H1 (cell line): ENCODE measurements at regions not wholly inside any gene's neighbourhood (a gene's known extent, or its start where the extent isn't known, plus 50 kb on each side); places are given as distances from the start of the nearest gene placed in this dataset.

Experiments used
- CTCF ChIA-PET: fragments of 300-600 bp; sonication (Branson Sonifier 250); formaldehyde crosslinking; loops from one replicate; lab custom pipeline; 2021; ENCODE audit not compliant: partially characterized antibody; lab: Charles Lee
- POLR2A ChIA-PET: fragments of 300-600 bp; sonication (Branson Sonifier 250); formaldehyde crosslinking; loops from one replicate; lab custom pipeline; 2021; ENCODE audit warnings: inconsistent platforms; ENCODE audit not compliant: partially characterized antibody; lab: Charles Lee
- DNase-seq, 2 experiments: peaks; one replicate each; pipeline versions ENCODE4 v3.0.0 to v3.0.0-alpha.2; 2010 to 2022; ENCODE audit warnings: low spot score in 2 of 2, low read depth in 1 of 2, mixed read lengths in 1 of 2
- FAIRE-seq: peaks from 2 replicates; lab custom pipeline; 2011; peaks lifted over from hg19 to GRCh38; lab: Jason Lieb, UNC
- H2AFZ ChIP-seq: 2 replicates; pipeline ENCODE4 v1.8.1; 2012; ENCODE audit warnings: low read length, inconsistent platforms
- H2AK5ac ChIP-seq: 2 replicates; pipeline ENCODE4 v1.6.1; 2013; ENCODE audit warnings: low read depth, low read length
- H2BK120ac ChIP-seq: replicated peaks from 2 replicates; pipeline ENCODE3; 2013; ENCODE audit warnings: low read depth, low read length, inconsistent platforms
- H2BK12ac ChIP-seq: 2 replicates; pipeline ENCODE4 v1.6.1; 2013; ENCODE audit warnings: low read depth, low read length
- H2BK15ac ChIP-seq: 2 replicates; pipeline ENCODE4 v1.6.1; 2013; ENCODE audit warnings: low read length
- H2BK20ac ChIP-seq: 2 replicates; pipeline ENCODE4 v1.6.1; 2013; ENCODE audit warnings: low read length
- H2BK5ac ChIP-seq: 2 replicates; pipeline ENCODE4 v1.6.1; 2013; ENCODE audit warnings: low read depth, low read length
- H3K14ac ChIP-seq: 2 replicates; pipeline ENCODE4 v1.6.1; 2013; ENCODE audit warnings: inconsistent platforms; ENCODE audit not compliant: insufficient read length
- H3K18ac ChIP-seq: 2 replicates; pipeline ENCODE4 v1.6.1; 2013; ENCODE audit warnings: low read length; ENCODE audit errors: extremely low read depth
- H3K23ac ChIP-seq: 2 replicates; pipeline ENCODE4 v1.6.1; 2013; ENCODE audit warnings: inconsistent platforms; ENCODE audit not compliant: insufficient read length
- H3K23me2 ChIP-seq: 2 replicates; pipeline ENCODE4 v1.6.1; 2013; ENCODE audit warnings: low read depth, low read length
- H3K27ac ChIP-seq: 2 replicates; pipeline ENCODE4 v1.6.1; 2011; ENCODE audit warnings: low read depth, low read length, inconsistent platforms
- H3K27me3 ChIP-seq, 4 experiments: replicated peaks in 1 of 4; 1 replicate in 1 of 4; 2 replicates in 3 of 4; pipeline versions ENCODE4 v1.6.1 to v1.8.1; 2011 to 2013; ENCODE audit warnings: low read length in 3 of 4, mild to moderate bottlenecking in 3 of 4, inconsistent platforms in 2 of 4, mixed read lengths in 2 of 4, moderate library complexity in 1 of 4; ENCODE audit not compliant: control insufficient read depth in 3 of 4, insufficient read depth in 3 of 4; ENCODE audit errors: extremely low read depth in 1 of 4
- H3K36me3 ChIP-seq, 4 experiments: 2 replicates each; pipeline versions ENCODE4 v1.6.1 to v1.8.1; 2011 to 2013; ENCODE audit warnings: mild to moderate bottlenecking in 4 of 4, low read length in 3 of 4, moderate library complexity in 2 of 4, control low read depth in 1 of 4, inconsistent platforms in 1 of 4; ENCODE audit not compliant: insufficient read depth in 4 of 4, control insufficient read depth in 2 of 4
- H3K4ac ChIP-seq: replicated peaks from 2 replicates; pipeline ENCODE3; 2013; ENCODE audit warnings: low read length, low read depth, mixed read lengths, inconsistent platforms; ENCODE audit not compliant: insufficient read length
- H3K4me1 ChIP-seq, 4 experiments: replicated peaks in 1 of 4; 1 replicate in 1 of 4; 2 replicates in 3 of 4; pipeline versions ENCODE4 v1.6.1 to v1.8.1; 2011 to 2013; ENCODE audit warnings: low read length in 3 of 4, inconsistent platforms in 2 of 4, mixed read lengths in 1 of 4; ENCODE audit not compliant: insufficient read depth in 4 of 4, control insufficient read depth in 3 of 4
- H3K4me2 ChIP-seq, 2 experiments: 2 replicates each; pipeline versions ENCODE4 v1.6.1 to v1.8.1; 2011 to 2013; ENCODE audit warnings: low read depth in 2 of 2, low read length in 2 of 2, control low read depth in 1 of 2, inconsistent platforms in 1 of 2, mild to moderate bottlenecking in 1 of 2; ENCODE audit not compliant: insufficient read depth in 1 of 2
- H3K4me3 ChIP-seq, 4 experiments: fragments of 200-600, 300-600 bp in 1 of 4; sonication (generic), shearing (Covaris generic), sonication (Bioruptor Twin) in 1 of 4; 2 replicates each; pipeline versions ENCODE4 v1.5.1 to v1.8.1; 2011 to 2016; ENCODE audit warnings: low read length in 4 of 4, low read depth in 3 of 4, control low read depth in 2 of 4, inconsistent platforms in 2 of 4, mild to moderate bottlenecking in 2 of 4, mixed read lengths in 1 of 4, moderate library complexity in 1 of 4; ENCODE audit not compliant: insufficient read depth in 2 of 4; ENCODE audit errors: extremely low read depth in 1 of 4
- H3K56ac ChIP-seq: replicated peaks from 2 replicates; pipeline ENCODE3; 2013; ENCODE audit warnings: low read depth, mild to moderate bottlenecking, mixed read lengths, low read length, inconsistent platforms; ENCODE audit not compliant: insufficient read length
- H3K79me1 ChIP-seq: 2 replicates; pipeline ENCODE4 v1.6.1; 2013; ENCODE audit warnings: low read depth, low read length, control low read depth
- H3K79me2 ChIP-seq, 2 experiments: 2 replicates each; pipeline versions ENCODE4 v1.6.1 to v1.8.1; 2012 to 2013; ENCODE audit warnings: low read length in 2 of 2, mild to moderate bottlenecking in 2 of 2, inconsistent platforms in 1 of 2; ENCODE audit not compliant: insufficient read depth in 2 of 2, control insufficient read depth in 1 of 2
- H3K9ac ChIP-seq, 4 experiments: replicated peaks in 1 of 4; 1 replicate in 1 of 4; 2 replicates in 3 of 4; pipeline versions ENCODE4 v1.6.1 to v1.8.1; 2011 to 2013; ENCODE audit warnings: low read depth in 3 of 4, low read length in 3 of 4, control low read depth in 2 of 4, mild to moderate bottlenecking in 2 of 4, moderate library complexity in 2 of 4, inconsistent platforms in 1 of 4; ENCODE audit errors: extremely low read depth in 1 of 4
- H3K9me3 ChIP-seq, 2 experiments: 2 replicates each; pipeline versions ENCODE4 v1.6.1 to v1.8.1; 2012 to 2013; ENCODE audit warnings: mild to moderate bottlenecking in 2 of 2, moderate library complexity in 2 of 2, control low read depth in 1 of 2, inconsistent platforms in 1 of 2, low read depth in 1 of 2, low read length in 1 of 2, mixed read lengths in 1 of 2; ENCODE audit not compliant: insufficient read depth in 2 of 2
- H4K20me1 ChIP-seq, 2 experiments: replicated peaks in 1 of 2; 2 replicates each; pipeline versions ENCODE3 to v1.8.1; 2011 to 2013; ENCODE audit warnings: inconsistent platforms in 2 of 2, low read length in 2 of 2, mild to moderate bottlenecking in 1 of 2; ENCODE audit not compliant: insufficient read depth in 2 of 2, control insufficient read depth in 1 of 2
- H4K5ac ChIP-seq: 2 replicates; pipeline ENCODE4 v1.6.1; 2013; ENCODE audit warnings: low read length, low read depth, mixed read lengths, inconsistent platforms; ENCODE audit not compliant: insufficient read length
- H4K8ac ChIP-seq: 2 replicates; pipeline ENCODE4 v1.8.0; 2013; ENCODE audit warnings: mild to moderate bottlenecking, moderate library complexity, low read length, inconsistent platforms; ENCODE audit not compliant: insufficient read depth; ENCODE audit errors: extremely low read depth
- H4K91ac ChIP-seq: replicated peaks from 2 replicates; pipeline ENCODE3; 2013; ENCODE audit warnings: low read length, mixed read lengths, inconsistent platforms; ENCODE audit not compliant: insufficient read length
- BACH1 ChIP-seq: IDR thresholded peaks from 2 replicates; pipeline ENCODE4 v1.6.1; 2012; ENCODE audit warnings: low read length, improper control_type of control experiment
- SIRT6 ChIP-seq: IDR thresholded peaks from one replicate; pipeline ENCODE4 v1.7.1; 2012; ENCODE audit warnings: low read length, inconsistent platforms
- TAF1 ChIP-seq: IDR thresholded peaks from 2 replicates; pipeline ENCODE4 v1.6.1; 2011; ENCODE audit warnings: mild to moderate bottlenecking, low read depth, low read length
- TEAD4 ChIP-seq: IDR thresholded peaks from 2 replicates; pipeline ENCODE4 v1.6.1; 2012; ENCODE audit warnings: low read depth, low read length, inconsistent platforms, mixed read lengths
- WGBS, 2 experiments: shearing (Covaris generic) in 1 of 2; methylation state at CpG; one replicate each; pipeline versions ENCODE4 v1.1.6 to v1.1.7; 2013 to 2015; ENCODE audit warnings: low lambda C conversion rate in 2 of 2, mixed read lengths in 2 of 2, inconsistent platforms in 1 of 2, low coverage in 1 of 2, missing lambda C conversion rate in 1 of 2; ENCODE audit not compliant: insufficient replicate concordance in 2 of 2, insufficient coverage in 1 of 2, insufficient read length in 1 of 2; ENCODE audit errors: extremely low coverage in 1 of 2, missing lambda C conversion rate in 1 of 2; 5-methylcytosine and 5-hydroxymethylcytosine counted together

- H2AK5ac ChIP-seq, result no peak overlapping the region
- no peak overlapping the region for H2BK12ac ChIP-seq
- H3K9ac ChIP-seq, result no peak overlapping the region
- no peaks in the 10 kb centered on the region for H3K36me3 ChIP-seq
- H3K4me3 ChIP-seq, result no peak overlapping the region
- no peak overlapping the region for H2AFZ ChIP-seq
- H3K27me3 ChIP-seq, result no peaks in the 10 kb centered on the region
- H4K5ac ChIP-seq, result no peak overlapping the region
- H2BK15ac ChIP-seq, result no peak overlapping the region
- no peak overlapping the region for H4K8ac ChIP-seq
- no peak overlapping the region for H3K18ac ChIP-seq
- H3K27ac ChIP-seq, result no peak overlapping the region
- no peak overlapping the region for H2BK5ac ChIP-seq
- H3K56ac ChIP-seq, result no peak overlapping the region
- H3K23me2 ChIP-seq, result no peaks in the 10 kb centered on the region; the same call in 1 of the 2 replicates
- CTCF ChIA-PET, result interaction anchor here (0.7 to 1.0 kb wide), 2 partner anchors 12 to 396 kb away, joined by 3 to 6 read pairs; no protein-coding TSS in a partner anchor
- WGBS, 2 experiments, result 95% methylated on average over 3 of the region's 3 CpGs; no CpG with 5 or more reads in 1 of the 2 experiments
- H2BK20ac ChIP-seq, result no peak overlapping the region
- H3K4ac ChIP-seq, result no peak overlapping the region
- no peaks in the 10 kb centered on the region for H3K9me3 ChIP-seq
- no peak overlapping the region for H2BK120ac ChIP-seq
- H3K79me1 ChIP-seq, result no peaks in the 10 kb centered on the region
- POLR2A ChIA-PET, result no interaction called here
- no peak overlapping the region for H3K23ac ChIP-seq
- DNase-seq, result no peak
- FAIRE-seq, result no peak
- no peaks in the 10 kb centered on the region for H3K79me2 ChIP-seq
- no peak overlapping the region for H3K14ac ChIP-seq
- no peak overlapping the region for H4K91ac ChIP-seq
- H4K20me1 ChIP-seq, result no peaks in the 10 kb centered on the region
- no peak overlapping the region for H3K4me2 ChIP-seq
- TF ChIP-seq BACH1, result no peak
- no peak for TF ChIP-seq TEAD4
- TF ChIP-seq SIRT6, result no peak
- no peak for TF ChIP-seq TAF1
- no peaks in the 10 kb centered on the region for H3K4me1 ChIP-seq
Observed at GRCh38 chr13:81498969-81499368, 1158.0 kb upstream of the SPRY2 start.
